GM18519 (cell line): ENCODE measurements at regions not wholly inside any gene's neighbourhood (a gene's known extent, or its start where the extent isn't known, plus 50 kb on each side); places are given as distances from the start of the nearest gene placed in this dataset.
"Not testable (repeated sequence)": the region's sequence is repeated elsewhere in the genome, so short reads cannot be mapped to it uniquely, and the experiment has no call there.

Experiments
- ATAC-seq: cut with Tn5 transposase; IDR thresholded peaks from one replicate; pipeline ENCODE4 v1.9.1; 2021; ENCODE audit warnings: mild to moderate bottlenecking, moderate library complexity; ENCODE audit not compliant: unreplicated experiment, low FRiP score

DNA sequence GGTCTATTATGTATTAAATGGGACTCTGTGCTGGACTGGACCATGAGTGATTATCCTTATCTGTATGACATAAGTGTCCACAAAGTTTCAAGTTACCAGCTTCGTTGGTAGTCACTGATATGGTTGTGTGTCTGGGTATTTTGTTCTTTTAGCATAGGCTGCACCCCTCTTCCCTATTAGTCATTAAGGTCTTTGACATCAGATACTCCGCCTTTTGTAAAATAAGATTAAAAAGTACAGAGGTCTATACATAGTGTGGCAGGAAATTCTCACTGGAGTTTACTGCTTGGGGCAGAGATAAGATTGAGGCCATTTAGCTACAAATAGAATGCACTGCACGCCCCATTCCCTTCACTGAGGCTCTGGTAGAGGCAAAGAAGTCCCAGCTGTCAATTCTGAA, 99.4 kb downstream of the TMEM215 start:
- no peak for ATAC-seq

GRCh38 chr9:32884482-32884881, 101.1 kb downstream of the TMEM215 start:
- ATAC-seq, result no peak

- no peak for ATAC-seq
Measured at GRCh38 chr9:32886021-32886420, 102.7 kb downstream of the TMEM215 start.

- ATAC-seq, result not testable (repeated sequence)
Measured at GRCh38 chr9:32894485-32894884, 106.9 kb downstream of the APTX start.

GRCh38 chr9:32899181-32899580, 102.2 kb downstream of the APTX start:
- no peak for ATAC-seq

DNA sequence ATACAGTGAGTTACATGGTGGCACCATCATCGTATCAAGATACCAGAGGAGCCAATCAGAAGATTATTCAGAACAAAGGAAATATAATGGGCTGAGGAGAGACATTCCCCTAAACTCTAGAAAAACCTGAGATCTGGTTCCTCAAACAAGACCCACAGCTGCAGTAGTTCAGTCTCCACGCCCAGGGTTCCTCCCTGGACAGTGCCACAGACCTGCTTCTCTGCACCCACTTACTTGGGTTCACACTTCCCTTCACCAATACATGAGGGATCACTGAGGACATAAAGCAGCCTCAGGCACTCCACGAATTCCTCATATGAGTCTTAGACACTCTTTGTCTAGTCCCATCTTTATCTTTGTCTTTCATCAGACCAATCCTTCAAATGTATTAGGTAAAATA, 101.7 kb downstream of the APTX start:
- no peak for ATAC-seq

- peak; percentile 93 for ATAC-seq
Measured at GRCh38 chr9:32906213-32906612, 95.2 kb downstream of the APTX start.

GRCh38 chr9:32915802-32916201, 85.6 kb downstream of the APTX start:
- ATAC-seq, result no peak

DNA sequence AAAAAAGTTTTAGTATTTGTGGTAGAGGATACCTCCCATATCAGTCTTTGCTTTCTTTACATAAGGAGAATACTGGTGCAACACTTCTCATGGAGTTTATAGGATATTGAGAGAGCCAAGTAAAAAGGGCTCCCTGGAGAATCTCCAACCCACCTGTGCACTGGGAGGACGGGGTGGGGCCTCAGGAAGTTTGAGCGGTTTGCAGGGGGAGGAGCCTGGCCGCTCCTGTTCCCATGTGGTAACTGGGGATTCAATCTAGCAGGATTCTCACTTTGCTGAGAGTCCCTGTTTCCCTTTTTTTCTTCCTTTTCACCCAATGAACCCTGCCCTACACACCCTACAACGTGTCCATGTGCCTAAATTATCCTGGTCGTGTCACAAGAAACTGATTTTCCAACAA, 82.8 kb downstream of the APTX start:
- no peak for ATAC-seq
